Activated naive CD4-positive, alpha-beta T cell treated with anti-CD3 and anti-CD28 coated beads for 36 hours (primary cell): ENCODE measurements at regions not wholly inside any gene's neighbourhood (a gene's known extent, or its start where the extent isn't known, plus 50 kb on each side); places are given as distances from the start of the nearest gene placed in this dataset.

Source experiments
- CTCF ChIA-PET: fragments of 350-600 bp; sonication (Branson Sonifier 250); formaldehyde crosslinking; loops from one replicate; lab custom pipeline; 2021; ENCODE audit warnings: antibody characterized with exemption; lab: Charles Lee
- DNase-seq: peaks from one replicate; pipeline ENCODE4 v3.0.0-alpha.2; 2020
- H3K27ac Mint-ChIP-seq: one replicate; pipeline ENCODE4 v1.8.0; 2021; ENCODE audit warnings: mild to moderate bottlenecking, mixed read lengths
- H3K27me3 Mint-ChIP-seq: one replicate; pipeline ENCODE4 v1.8.0; 2021; ENCODE audit warnings: low read depth, mixed read lengths
- H3K36me3 Mint-ChIP-seq: one replicate; pipeline ENCODE4 v1.8.0; 2021; ENCODE audit warnings: low read depth, mixed read lengths
- H3K4me1 Mint-ChIP-seq: one replicate; pipeline ENCODE4 v1.8.0; 2021; ENCODE audit warnings: low read depth, mixed read lengths
- H3K4me3 Mint-ChIP-seq: one replicate; pipeline ENCODE4 v1.8.0; 2021; ENCODE audit warnings: mild to moderate bottlenecking, moderate library complexity, mixed read lengths
- H3K9me3 Mint-ChIP-seq: one replicate; pipeline ENCODE4 v1.8.0; 2021; ENCODE audit warnings: mixed read lengths
- intact Hi-C: fragments of 100-400 bp; cut with micrococcal nuclease; formaldehyde crosslinking; loops from one replicate; pipeline ENCODE4 v1.15.1; 2023

DNA sequence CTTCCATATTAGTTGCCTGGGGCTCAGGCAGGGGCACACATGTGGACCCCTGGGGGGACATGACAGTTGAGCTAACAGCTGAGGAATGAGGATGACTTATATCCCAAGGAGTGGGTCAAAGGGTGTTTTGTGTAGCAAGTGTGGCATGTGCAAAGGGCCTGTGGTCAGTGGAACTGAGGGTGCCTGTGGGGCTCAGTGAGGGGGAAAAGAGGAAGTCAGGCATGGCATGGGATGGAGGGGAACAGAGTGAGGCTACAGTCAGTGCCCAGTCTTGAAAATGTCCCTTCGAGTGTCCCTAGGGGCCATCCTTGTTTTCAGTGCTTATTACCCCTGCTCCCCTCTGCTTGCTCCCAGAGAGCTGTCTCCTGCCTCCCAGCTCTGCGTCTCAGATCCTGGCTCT, 64.3 kb upstream of the CD99 start:
- H3K4me3 Mint-ChIP-seq, result no peak overlapping the region
- intact Hi-C loops, result loop anchor here (1.0 to 5.0 kb wide), 5 partner anchors 17 to 1174 kb away; partner anchors contain the start of genes ASMTL, DHRSX and ZBED1
- no peak for DNase-seq
- no peak overlapping the region for H3K27ac Mint-ChIP-seq
- H3K27me3 Mint-ChIP-seq, result no peaks in the 10 kb centered on the region
- peaks cover 36% of the 10 kb centered on the region for H3K4me1 Mint-ChIP-seq
- CTCF ChIA-PET, result no interaction called here
- peaks cover 33% of the 10 kb centered on the region for H3K9me3 Mint-ChIP-seq
- H3K36me3 Mint-ChIP-seq, result peaks cover 72% of the 10 kb centered on the region

DNA sequence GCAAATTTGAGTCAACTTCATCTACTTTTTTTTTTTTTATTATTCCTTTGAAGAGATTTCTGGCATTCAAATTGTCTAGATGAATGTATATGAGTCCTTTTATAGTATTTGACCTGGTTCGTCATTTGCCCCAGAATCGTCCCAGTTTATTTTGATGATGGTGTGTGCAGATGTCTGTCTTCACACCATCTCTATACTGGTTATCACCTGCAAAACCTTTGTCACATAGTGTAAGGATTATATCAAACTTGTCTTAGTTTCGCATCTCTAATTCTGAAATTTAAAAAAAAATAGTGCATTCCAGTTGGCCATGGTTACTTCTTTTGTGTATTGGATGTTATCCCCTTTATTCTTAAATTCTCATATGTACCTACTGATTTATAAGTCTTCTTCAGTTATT, 70.5 kb upstream of the CD99 start:
- H3K27me3 Mint-ChIP-seq, result no peaks in the 10 kb centered on the region
- CTCF ChIA-PET, result no interaction called here
- no peak overlapping the region for H3K27ac Mint-ChIP-seq
- H3K36me3 Mint-ChIP-seq, result peaks cover 42% of the 10 kb centered on the region
- no peak for DNase-seq
- peaks cover 4% of the 10 kb centered on the region for H3K4me1 Mint-ChIP-seq
- intact Hi-C loops, result no loop called here
- H3K4me3 Mint-ChIP-seq, result no peak overlapping the region
- no peaks in the 10 kb centered on the region for H3K9me3 Mint-ChIP-seq

- H3K4me1 Mint-ChIP-seq, result peaks cover 14% of the 10 kb centered on the region
- no peak for DNase-seq
- H3K4me3 Mint-ChIP-seq, result no peak overlapping the region
- intact Hi-C loops, result loop anchor here (10.0 kb wide), 1 partner anchor 1224 kb away; the partner anchor contains the start of gene SLC25A6
- no peaks in the 10 kb centered on the region for H3K27me3 Mint-ChIP-seq
- H3K36me3 Mint-ChIP-seq, result peaks cover 55% of the 10 kb centered on the region
- no peaks in the 10 kb centered on the region for H3K9me3 Mint-ChIP-seq
- H3K27ac Mint-ChIP-seq, result no peak overlapping the region
- CTCF ChIA-PET, result no interaction called here
Observed at GRCh38 chrX:2618516-2618915, 72.6 kb upstream of the CD99 start.

GRCh38 chrX:2614911-2615310, 76.2 kb upstream of the CD99 start:
- Mint-ChIP-seq H3K4me3 (no peak overlapping the region), H3K36me3 (peaks cover 59% of the 10 kb centered on the region)

GRCh38 chrX:2610246-2611170, 80.6 kb upstream of the CD99 start:
- no peak for DNase-seq
- Mint-ChIP-seq H3K27ac (peak overlapping the region; percentile 15), H3K27me3 (no peaks in the 10 kb centered on the region), H3K36me3 (peaks cover 39% of the 10 kb centered on the region), H3K4me1 (peaks cover 50% of the 10 kb centered on the region), H3K9me3 (no peaks in the 10 kb centered on the region), H3K4me3 (peak overlapping the region; percentile 90)
- intact Hi-C loops, result loop anchor here (10.0 kb wide), 1 partner anchor 1216 kb away; the partner anchor contains the start of gene SLC25A6
- CTCF ChIA-PET, result no interaction called here

More at GRCh38 chrX:2614911-2615310, 76.2 kb upstream of the CD99 start:
- no peaks in the 10 kb centered on the region for H3K27me3 Mint-ChIP-seq
- H3K9me3 Mint-ChIP-seq, result no peaks in the 10 kb centered on the region
- CTCF ChIA-PET, result no interaction called here
- H3K27ac Mint-ChIP-seq, result no peak overlapping the region
- intact Hi-C loops, result loop anchor here (10.0 kb wide), 1 partner anchor 1220 kb away; the partner anchor contains the start of gene SLC25A6
- H3K4me1 Mint-ChIP-seq, result peaks cover 33% of the 10 kb centered on the region
- DNase-seq, result no peak

- intact Hi-C loops, result loop anchor here (1.0 to 10.0 kb wide), 8 partner anchors 18 to 1360 kb away; partner anchors contain the start of genes AKAP17A, ASMTL, DHRSX and SLC25A6
- H3K27ac Mint-ChIP-seq, result peak overlapping the region; percentile 30
Observed at GRCh38 chrX:2609431-2610238, 81.5 kb upstream of the CD99 start.

DNA sequence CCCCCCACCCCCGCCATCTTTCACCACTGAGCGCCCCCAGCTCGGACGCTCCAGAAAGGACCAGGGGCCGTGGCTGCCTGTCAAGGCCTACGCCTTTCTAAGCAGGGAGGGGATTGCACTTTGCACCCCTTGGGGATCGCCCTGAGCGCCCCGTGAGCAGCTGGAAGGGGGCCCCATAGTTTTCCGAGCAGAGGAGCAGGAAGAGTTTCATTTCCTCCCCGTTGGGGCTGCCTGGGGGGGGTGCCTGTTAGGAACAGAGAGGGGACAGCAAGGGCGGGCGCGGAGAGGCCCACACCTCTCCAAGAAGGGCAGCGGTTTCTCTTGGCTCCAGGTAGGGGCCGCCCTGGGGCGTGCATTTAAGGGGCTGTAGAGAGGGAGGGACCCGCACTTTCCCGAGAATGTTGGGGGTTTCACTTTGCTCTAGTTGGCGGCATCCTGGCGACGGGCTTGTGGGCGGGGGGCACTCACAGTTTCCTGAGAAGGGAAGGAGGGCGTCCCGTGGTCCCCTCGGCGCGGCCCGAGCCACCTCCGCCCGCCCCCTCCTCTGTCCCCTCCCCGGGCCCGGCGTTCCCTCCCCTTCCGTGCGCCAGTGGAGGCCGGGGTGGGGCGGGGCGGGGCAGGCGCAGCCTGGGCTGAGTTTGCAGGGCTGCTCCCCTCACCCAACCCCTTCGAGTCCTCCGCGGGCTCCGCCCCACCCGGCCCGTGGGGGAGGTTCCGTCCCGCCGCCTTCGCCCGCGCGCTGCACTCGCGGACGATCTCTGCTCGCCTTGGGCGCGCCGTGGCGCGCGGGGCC, 82.3 kb upstream of the CD99 start:
- intact Hi-C loops, result loop anchor here (1.0 to 5.0 kb wide), 7 partner anchors 18 to 1360 kb away; partner anchors contain the start of genes AKAP17A, ASMTL, DHRSX and ZBED1
- Mint-ChIP-seq H3K4me1 (peaks cover 45% of the 10 kb centered on the region), H3K4me3 (peak overlapping the region; percentile 90), H3K27me3 (no peaks in the 10 kb centered on the region), H3K9me3 (no peaks in the 10 kb centered on the region), H3K36me3 (peaks cover 23% of the 10 kb centered on the region), H3K27ac (peak overlapping the region; percentile 82)
- peak; percentile 82 for DNase-seq
- CTCF ChIA-PET, result no interaction called here

More at GRCh38 chrX:2609431-2610238, 81.5 kb upstream of the CD99 start:
- CTCF ChIA-PET, result no interaction called here
- peaks cover 30% of the 10 kb centered on the region for H3K36me3 Mint-ChIP-seq
- peaks cover 47% of the 10 kb centered on the region for H3K4me1 Mint-ChIP-seq
- H3K27me3 Mint-ChIP-seq, result no peaks in the 10 kb centered on the region
- H3K4me3 Mint-ChIP-seq, result peak overlapping the region; percentile 90
- no peak for DNase-seq
- H3K9me3 Mint-ChIP-seq, result no peaks in the 10 kb centered on the region

- CTCF ChIA-PET, result no interaction called here
- H3K4me1 Mint-ChIP-seq, result peaks cover 43% of the 10 kb centered on the region
- no peak overlapping the region for H3K27ac Mint-ChIP-seq
- intact Hi-C loops, result loop anchor here (5.0 kb wide), 1 partner anchor 1015 kb away; the partner anchor contains the start of gene AKAP17A
- no peak overlapping the region for H3K4me3 Mint-ChIP-seq
- peaks cover 16% of the 10 kb centered on the region for H3K36me3 Mint-ChIP-seq
- no peaks in the 10 kb centered on the region for H3K9me3 Mint-ChIP-seq
- no peaks in the 10 kb centered on the region for H3K27me3 Mint-ChIP-seq
- no peak for DNase-seq
Observed at GRCh38 chrX:2607113-2607512, 84.0 kb upstream of the CD99 start.

DNA sequence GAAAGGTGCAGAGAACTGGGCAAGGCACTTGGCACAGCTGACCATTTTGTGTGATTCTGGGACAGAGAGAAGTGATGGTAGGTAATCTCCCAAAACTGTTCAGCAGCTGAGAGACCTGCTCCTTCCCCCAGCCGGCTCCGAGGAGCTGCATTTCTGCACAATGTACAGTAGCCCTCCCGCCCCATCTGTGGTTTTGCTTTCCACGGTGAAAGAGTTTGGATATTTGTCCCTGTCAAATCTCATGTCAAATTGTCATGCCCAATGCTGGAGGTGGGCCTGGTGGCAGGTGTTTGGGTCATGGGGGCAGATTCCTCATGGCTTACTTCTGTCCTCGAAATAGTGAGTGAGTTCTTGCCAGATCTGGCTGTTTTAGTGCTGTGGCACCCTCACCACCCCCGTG, 90.5 kb upstream of the CD99 start:
- Mint-ChIP-seq H3K4me3 (no peak overlapping the region), H3K4me1 (peaks cover 6% of the 10 kb centered on the region), H3K27me3 (no peaks in the 10 kb centered on the region), H3K36me3 (peaks cover 15% of the 10 kb centered on the region), H3K27ac (no peak overlapping the region), H3K9me3 (no peaks in the 10 kb centered on the region)
- intact Hi-C loops, result no loop called here
- DNase-seq, result no peak
- CTCF ChIA-PET, result no interaction called here

DNA sequence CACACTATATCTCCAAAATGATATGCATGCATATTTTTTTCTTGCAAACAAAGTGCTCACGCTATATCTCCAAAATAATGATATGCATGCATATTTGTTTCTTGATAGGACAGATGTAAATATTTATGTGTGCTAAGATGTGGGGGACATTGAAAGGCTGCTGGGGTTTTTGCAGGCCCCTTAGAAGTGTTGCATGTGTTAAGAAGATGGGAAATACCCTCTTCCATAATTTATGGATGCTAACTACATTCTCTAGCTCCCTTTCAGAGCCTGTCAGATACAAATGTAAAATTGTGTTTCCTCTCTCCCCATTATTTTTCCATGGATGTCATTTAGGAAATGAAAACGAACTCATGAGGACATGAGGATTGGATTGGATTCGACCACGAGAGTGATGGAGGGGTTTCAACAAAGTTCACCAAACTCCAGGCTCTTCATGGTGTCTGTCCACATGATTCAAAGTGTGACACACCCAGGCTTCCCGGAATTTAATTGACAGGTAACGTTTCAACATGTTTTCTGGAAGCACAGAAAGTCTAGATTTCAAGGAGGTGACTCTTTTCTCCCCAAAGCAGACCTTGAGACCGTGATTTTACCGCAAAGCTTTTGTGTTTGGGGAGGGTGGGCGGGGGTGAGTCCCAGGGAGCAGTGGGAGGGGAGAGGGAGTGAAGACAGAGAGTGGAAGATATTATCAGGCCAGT, 94.4 kb upstream of the CD99 start:
- no peaks in the 10 kb centered on the region for H3K4me1 Mint-ChIP-seq

DNA sequence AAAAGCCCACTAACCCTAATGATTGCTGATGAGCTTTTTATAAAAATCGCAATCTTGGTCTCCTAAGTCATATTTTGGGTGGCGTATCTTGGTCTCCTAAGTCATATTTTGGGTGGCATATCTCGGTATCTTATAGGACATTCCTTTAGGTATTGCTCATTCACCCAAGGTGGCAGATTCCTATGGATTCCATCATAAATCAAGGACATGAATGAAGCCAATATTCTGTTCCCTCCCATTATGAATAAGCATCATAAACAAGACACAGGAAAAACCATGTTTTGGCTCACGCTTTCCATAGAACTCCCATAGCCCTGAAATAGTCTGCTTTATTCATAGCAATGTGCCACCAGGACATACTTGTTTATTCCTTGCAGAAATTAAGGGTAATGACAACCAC, 95.0 kb upstream of the CD99 start:
- Mint-ChIP-seq H3K27me3 (no peaks in the 10 kb centered on the region), H3K4me3 (no peak overlapping the region), H3K4me1 (no peaks in the 10 kb centered on the region), H3K9me3 (no peaks in the 10 kb centered on the region), H3K36me3 (peaks cover 8% of the 10 kb centered on the region), H3K27ac (no peak overlapping the region)
- CTCF ChIA-PET, result no interaction called here
- intact Hi-C loops, result no loop called here
- no peak for DNase-seq

More for the DNA sequence above, 94.4 kb upstream of the CD99 start:
- Mint-ChIP-seq H3K27me3 (no peaks in the 10 kb centered on the region), H3K4me3 (no peak overlapping the region), H3K9me3 (no peaks in the 10 kb centered on the region), H3K27ac (no peak overlapping the region), H3K36me3 (peaks cover 11% of the 10 kb centered on the region)
- DNase-seq, result no peak
- CTCF ChIA-PET, result no interaction called here
- intact Hi-C loops, result no loop called here
